DMS114 treated with DMSO at 0.1 percent for 48 hours (cell line): ENCODE measurements at regions not wholly inside any gene's neighbourhood (a gene's known extent, or its start where the extent isn't known, plus 50 kb on each side); places are given as distances from the start of the nearest gene placed in this dataset.
"Not testable (repeated sequence)": the region's sequence is repeated elsewhere in the genome, so short reads cannot be mapped to it uniquely, and the experiment has no call there.

ENCODE experiments used
- DNase-seq: peaks from one replicate; lab custom pipeline; 2025; ENCODE audit not compliant: unreplicated experiment; lab: John Stamatoyannopoulos, UW

DNA sequence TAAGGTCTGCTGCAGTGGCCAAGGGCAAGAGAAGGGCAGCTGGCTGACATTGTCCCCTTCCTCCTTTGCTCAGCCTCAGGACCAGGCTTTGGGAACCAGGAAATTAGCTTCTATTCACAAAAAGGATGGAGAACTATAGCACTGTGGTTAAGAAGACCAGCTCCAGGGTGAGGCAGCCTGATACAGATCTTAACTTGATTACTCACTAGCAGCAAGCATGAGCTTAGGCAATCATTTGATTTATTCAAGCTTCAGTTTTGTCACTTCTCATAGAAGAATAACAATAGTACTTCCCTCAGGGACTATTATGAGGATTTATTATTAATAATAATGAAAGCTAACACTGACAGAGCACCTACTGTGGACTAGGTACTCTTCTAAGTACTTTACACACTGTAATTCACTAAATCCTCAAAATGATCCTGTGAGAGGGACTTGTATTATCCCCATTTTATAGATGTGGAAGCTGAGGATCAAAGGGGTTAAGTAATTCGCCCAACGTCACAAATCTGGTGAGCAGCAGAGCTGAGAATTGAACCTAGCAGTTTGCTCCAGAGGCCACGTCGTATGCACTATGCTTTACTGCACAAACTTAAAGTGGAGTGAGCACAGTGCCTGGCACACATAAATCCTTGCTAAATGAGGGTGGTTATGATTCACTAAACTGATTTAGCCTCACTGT, 130.4 kb upstream of the PAK3 start:
- no peak for DNase-seq

DNA sequence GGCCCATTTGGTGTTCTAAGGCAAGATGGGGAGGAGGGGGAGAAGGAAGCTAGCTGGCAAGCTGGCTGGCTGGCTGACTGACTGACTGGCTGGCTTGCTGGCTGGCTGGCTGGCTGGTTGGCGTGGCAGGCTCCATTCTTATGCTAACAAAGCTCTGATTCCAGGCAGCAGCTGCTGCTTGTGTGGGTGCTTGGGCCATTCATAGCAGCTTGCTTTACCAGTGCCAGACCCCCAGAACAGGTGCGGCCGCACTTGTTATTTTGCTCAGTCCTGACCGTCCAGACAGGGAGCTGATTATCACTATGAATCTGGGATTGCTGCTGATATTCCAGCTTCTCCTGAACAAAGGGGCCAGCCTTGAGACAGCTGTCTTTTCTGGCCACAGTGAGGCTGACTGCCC, 131.2 kb upstream of the PAK3 start:
- no peak for DNase-seq

DNA sequence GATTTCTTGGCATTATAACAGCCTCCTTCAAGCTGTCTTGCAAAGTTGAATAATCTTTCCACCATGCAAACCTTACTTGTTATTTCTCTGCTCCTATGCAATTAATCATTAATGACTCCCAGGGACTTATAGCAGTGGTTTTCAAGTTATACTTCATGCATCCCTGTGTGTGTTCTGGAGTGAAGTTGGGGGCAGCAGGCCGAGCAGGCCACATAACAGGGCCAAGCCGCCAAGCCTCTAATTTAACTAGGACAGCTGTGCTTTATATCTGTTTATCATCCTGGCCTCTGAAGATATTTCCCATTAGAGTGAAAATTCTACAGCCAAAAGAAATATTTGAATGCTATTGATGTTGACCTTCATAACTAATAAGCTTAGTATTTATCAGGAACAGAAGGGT, 133.5 kb upstream of the PAK3 start:
- no peak for DNase-seq

DNA sequence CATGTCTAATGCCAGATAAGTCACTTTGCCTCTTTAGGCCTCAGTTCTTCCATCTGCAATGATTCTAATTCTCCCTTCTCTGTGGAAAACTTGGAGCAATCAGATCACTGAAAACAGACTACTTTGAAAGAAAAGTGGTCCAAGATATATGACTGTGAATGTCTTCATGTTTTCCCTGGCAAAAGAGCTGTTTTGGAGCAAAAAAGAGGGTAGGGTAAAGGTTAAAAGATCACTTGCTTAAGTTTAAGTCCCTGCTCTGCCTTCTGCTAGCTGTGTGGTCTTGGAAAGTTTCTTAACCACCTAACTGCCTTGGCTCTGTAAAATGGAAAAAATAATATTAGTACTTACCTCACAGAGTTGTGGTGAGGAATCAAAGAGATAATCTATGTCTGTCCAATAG, 140.3 kb upstream of the PAK3 start:
- no peak for DNase-seq

DNA sequence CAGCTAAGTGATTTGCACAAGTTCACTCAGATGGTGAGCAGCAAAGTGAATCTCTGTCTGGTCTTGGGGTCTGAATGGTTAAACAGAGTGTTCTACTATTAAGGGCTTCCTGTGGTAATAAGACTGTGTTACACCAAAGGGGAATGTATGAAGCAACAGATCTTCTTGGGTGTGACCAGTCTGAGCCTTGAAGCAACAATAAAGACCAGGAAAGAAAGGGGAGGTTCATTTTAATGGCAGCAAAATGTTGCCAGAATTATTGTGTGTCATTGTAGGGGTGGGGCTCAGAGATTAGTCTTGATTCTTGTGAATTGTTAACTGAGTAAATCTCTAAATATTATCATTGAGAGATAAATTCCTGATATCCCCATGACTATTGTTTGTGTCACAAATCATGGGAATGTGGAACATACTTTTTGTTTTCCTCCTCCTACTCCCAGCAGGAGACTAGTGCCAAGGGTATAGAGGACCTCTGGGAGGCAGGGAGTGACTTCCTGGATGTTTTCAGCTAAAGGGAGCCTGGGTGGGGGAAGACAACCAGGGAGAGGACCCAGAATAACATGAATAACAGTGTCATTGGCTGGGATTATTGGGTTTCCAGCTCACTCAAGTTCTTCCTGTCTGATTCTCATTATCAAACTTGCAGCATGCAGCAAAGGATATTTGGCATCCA, 141.4 kb upstream of the PAK3 start:
- DNase-seq = no peak

DNA sequence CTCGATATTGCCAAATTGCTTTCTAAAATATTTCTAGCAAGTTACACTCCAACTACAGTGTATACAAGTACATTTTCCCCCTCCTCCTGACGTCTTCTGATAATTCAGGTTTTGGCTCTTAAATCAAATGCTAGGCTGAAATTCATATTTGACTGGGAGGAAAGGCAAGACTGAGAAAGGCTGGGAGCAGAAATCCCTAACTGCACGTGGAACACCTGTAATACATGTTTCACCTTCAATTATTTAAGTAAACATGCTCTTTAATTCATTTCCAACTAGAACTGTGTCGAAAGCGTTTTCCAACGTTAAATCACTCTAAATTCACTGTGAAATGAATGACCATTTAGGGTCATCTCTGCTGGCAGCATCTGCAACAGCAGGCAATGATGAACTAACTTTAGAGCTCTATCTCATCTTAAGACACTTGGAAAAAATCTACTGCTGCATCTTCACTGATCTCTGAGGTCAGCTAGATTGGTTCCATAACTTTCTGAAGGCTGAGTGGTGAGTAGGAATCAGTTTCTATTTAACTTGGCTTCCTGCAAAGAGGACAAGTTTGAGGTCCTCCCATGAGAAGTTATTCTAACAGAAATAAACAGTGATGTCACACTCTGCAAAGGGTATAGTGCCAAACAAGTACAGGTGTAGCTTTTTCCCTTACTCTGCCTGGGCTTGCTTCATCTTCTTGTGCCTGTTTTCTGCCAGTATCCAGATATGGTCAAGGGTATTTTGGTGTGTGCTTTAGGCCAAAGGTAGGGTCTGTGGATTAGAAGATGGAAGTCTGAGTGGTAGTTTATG, 144.3 kb upstream of the PAK3 start:
- no peak for DNase-seq

DNA sequence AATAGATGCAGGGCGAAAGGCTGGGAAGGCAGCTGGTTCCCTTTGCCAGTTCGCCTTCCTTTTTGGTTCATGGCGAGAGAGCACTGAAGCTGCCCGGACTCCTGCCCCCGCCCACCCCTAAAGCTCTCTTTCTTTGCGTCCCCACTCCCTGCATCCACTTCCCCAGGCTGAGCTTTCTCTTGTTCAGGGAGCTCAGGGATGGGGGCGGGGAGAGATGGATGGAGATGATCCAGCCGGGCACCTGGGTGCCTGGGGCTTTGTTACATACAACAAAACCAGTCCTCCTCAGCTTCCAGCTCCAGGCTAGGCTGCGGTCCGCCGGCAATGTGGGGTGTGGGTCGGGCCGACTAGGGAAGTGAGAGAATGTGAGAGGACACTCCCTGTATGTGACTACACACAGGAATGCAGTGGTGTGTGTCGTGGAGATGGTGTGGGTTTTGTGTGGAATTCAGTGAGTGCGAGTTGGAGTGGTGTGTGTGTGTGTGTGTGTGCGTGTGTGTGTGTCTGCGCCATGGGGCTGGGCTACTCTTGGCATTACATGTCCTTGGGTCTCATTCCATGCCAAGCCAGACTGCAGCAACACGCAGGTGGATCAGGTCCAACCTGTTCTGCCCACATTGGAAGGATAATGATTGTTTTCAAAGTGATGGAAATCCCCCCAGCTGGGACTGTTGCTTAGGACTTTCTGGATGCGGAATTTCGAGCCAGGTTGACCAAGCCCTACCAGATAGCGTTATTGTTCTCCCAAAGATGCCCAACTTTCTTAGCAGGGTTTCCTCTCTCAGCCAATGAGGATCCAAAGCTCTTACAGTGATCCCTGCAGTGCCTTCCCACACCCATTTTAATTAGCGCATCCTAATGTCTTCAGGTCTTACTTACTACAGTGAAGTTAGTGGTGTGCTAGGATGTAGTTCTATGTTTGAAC, 149.4 kb upstream of the CHRDL1 start:
- no peak for DNase-seq

DNA sequence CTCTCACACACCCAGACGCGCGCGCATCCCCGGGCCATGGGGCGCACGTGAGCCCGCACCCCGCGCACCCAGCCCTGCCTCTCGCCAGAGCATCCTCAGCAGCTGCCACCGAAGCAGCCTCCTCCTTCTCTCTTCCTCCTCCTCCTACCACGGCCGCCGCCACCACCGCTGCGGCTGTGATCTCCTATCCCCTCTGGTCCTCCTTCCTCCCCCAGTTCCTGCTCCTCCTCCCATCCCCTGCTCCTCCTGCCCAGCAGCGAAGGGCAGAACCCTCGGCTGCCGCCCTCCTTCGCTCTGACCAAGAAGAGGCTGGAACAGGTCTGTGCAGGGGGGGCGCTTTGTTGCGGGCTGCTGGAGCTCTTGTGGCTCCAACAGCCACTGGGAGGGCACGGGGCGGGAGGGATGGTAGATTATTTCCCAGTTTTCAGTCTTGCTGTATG, 148.7 kb upstream of the CHRDL1 start:
- no peak for DNase-seq

DNA sequence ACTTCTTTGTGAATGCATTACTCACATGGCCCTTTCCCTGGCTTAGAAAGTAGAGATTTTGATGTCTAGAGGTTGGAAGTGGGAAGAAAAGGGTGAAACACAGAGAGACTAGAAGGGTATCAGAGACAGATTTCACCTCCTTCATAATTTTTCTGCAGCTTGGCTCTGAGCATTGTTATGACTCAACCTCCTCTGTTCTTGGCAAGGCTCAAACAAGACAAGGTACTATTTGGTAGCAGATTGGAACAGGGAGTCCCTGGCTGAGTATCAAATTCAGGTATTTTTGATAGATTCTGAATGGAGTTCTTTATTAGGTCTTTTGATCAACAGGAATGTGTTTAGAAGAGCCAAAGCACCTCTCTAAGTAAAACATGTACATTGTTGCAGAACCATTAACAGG, 146.3 kb upstream of the CHRDL1 start:
- no peak for DNase-seq

DNA sequence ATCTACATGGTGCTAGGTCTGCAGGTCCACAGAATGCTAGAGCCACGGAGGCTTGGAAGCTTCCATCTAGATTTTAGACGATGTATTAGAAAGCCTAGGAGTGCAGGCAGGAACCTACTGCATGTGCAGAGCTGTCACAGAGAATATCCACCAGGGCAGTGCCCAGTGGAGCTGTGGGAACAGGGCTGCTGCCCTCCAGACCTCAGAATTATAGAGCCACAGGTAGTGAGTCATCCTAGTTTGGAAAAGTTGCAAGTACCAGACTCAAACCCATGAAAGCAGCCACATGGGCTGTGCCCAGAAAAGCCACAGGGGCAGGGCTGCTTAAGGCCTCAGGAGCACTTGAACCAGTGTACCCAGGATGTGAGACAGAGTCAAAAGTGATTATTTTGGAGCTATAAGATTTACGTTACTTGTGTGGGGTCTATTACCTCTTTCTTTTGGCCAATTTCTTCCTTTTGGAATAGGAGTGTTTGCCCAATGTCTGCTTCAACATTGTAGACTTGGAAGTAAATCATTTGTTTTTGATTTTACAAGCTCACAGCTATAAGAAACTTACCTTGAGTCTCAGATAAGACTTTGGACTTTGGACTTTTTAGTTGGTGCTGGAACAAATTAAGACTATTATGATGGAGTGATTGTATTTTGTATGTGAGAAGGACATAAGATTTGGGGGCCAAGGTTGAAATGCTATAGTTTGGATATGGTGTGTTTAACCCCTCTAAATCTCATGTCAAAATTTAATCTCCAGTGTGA, 143.5 kb upstream of the CHRDL1 start:
- DNase-seq = no peak

DNA sequence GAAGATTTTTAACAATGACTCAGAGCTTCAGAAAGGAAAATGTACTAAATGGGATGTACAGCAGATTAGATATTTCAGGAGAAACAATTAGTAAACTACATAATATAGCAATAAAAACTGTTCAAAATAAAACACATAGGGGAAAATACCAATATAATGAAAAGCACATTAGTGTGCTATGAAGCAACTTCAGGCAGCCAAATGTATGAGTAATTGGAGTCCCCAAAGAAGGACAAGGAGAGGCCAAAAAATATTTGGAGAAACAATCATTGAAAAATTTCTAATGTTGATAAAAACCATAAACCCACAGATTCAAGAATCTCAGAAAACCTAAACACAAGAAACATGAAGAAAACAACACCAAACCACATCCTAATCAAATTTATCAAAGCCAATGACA, 129.3 kb upstream of the CHRDL1 start:
- no peak for DNase-seq

DNA sequence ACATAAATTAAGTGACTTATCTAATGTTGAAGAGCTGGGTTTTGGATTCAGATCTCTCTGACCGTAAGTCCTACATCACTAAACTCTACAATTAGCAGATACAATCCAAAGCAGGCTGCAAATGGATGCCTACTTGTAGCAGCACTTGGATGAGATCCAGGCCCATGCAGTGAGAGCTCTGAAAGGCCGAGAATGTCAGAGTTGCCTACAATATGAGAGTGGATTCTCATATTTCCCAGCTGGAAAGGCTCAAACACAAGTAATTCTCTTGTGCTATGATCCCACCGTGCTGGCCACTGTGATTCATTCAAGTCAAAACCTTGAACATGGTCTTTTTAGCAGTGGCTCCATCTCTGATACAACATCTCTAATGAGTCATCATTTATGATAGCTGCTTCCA, 125.4 kb upstream of the CHRDL1 start:
- DNase-seq = no peak

DNA sequence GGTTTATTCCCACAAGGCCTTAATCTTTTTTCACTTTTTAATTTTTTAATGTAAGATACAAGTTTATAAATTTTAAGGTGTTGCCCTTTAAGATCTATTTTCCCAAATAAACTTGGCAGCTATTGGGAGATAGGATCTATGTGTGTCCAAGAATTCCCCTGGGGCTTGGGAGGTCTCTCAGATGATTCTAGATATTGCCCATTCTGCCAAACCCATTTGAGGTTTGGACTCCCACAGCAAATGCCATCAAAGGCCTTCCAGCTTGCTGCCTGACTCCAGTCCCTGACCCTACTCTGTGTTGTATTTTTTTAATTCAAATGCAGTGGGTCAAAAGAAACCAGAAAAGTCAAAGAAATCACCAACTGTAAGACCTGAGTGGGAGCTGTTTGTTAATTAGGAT, 120.0 kb upstream of the CHRDL1 start:
- DNase-seq = no peak

DNA sequence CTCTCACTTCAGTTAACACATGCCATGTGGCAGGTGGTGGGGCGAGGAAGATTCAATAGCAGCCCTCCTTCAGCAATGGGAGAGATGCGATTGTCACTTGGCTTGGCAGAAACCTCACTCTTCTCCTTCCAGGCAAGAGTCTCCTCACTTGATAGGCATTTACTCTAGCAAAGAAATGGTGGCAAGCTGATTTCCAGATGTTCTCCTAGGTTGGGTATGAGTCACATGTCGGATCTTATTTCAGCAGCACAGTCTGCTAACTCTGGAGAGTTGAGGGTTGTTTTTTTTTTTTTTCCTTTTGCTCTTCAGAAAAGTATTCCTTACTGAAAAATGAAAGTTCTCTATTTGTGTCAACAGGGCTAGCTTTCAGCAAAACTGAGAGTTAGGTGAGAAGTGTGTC, 119.5 kb upstream of the CHRDL1 start:
- DNase-seq = no peak

DNA sequence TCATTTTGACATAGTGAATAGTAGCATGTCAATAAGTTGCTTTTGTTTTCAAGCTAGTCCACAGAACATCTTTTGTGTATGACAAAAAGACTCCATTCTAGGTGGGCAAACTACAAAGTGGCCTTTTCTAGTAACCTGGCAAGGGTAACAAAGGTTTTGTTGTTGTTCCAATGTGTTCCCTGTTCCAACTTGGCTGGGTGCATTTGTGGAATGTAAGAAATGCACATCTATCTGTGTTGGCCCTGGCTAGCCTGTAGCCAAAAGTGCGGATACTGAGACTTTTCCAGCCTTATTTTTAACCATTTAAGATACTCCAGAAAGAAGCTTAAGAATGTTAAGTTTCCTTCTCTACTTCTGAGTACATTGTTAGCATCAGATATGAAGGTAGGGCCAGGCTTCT, 118.7 kb upstream of the CHRDL1 start:
- DNase-seq = no peak

DNA sequence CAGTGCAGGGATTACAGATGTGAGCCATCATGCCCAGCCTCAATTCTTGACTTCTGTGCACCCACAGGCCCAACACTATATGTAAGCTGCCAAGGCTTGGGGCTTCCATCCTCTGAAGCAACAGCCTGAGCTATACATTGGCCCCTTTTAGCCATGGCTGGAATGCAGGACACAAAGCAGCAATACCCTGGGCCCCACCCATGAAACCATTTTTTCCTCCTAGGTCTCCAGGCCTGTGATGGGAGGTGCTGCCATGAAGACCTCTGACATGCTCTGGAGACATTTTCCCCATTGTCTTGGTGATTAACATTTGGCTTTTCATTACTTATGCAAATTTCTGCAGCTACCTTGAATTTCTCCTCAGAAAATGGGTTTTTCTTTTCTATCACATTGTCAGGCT, 109.1 kb upstream of the CHRDL1 start:
- DNase-seq = not testable (repeated sequence)

DNA sequence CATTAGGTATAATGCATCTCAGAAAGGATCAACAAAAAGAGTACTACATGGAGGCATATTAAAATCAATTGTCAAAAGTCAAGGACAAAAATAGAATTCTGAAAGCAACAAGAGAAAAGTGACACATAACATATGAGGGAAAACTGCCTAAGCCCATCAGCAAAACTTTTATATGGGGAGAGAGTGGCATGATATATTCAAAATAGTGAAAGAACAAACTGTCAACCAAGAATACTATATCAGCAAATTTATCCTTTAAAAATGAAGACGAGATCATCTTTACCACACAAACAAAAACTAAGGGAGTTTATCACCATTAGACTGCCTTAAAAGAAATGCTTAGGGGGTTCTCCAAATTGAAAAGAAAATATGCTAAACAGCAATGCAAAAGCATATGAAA, 86.4 kb upstream of the CHRDL1 start:
- DNase-seq = no peak

DNA sequence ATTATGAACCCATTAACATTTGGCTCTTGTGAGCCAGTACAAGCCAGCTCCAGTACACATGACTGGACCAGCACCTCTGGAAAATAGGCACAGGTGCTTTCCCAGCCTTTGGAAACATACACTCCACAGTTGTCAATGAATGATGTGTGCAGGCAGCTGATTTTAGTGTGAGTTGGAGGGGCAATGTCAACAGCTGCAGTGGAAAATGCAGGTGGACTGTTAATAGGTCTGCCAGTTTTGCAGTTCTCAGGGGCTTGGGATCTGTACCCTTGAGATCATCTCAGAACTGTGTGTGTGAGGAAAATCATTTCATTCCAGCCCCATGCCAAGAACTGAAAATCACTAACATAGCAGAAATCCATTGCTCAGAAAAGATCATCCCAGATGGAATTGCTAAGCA, 81.7 kb upstream of the CHRDL1 start:
- no peak for DNase-seq

DNA sequence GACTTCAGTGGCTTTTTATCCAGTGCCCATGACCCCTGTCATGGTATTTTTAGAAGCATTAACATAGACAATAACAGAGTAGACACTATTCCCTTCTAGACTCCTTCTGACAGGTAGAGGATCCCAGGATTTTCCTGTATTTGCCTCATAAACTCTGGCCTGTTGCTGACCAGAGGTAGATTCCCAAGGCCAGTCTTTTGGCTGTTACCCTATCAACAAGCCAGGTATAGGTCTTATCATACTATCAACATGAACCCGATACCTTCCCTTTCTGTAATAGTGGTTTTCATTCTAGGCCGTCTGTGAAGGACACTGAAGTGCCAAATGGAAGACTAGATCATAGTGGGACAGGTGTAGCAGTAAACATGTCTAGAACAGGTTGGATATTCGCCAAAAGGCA, 76.2 kb upstream of the CHRDL1 start:
- DNase-seq = no peak

DNA sequence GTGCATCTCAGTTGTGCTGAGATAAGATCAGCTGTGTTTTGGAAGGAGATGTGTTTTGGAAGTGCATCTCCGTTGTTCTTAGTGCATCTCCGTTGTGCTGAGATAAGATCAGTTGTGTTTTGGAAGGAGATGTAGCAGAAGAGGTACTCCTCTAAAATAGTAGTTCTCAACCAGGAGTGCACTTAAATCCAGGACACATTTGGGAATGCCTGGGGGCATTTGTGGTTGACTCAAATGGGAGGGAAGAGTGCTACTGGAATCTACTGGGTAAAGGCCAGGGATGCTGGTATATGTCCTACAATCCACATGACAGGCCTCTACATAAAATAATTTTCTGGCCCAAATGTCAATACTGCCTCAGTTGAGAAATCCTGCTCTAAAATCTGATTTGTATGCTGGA, 70.8 kb upstream of the CHRDL1 start:
- DNase-seq = no peak
